Heart right ventricle (tissue), 16 donors: ENCODE measurements at regions not wholly inside any gene's neighbourhood (a gene's known extent, or its start where the extent isn't known, plus 50 kb on each side); places are given as distances from the start of the nearest gene placed in this dataset.

ENCODE experiments used
- ATAC-seq, 8 donors: fragments of 200-7000 bp; cut with Tn5 transposase; one replicate each; pipeline ENCODE4 v1.9.1; 2020; ENCODE audit warnings: mild to moderate bottlenecking in 8 of 8, moderate library complexity in 8 of 8, moderate number of reproducible peaks in 1 of 8
- DNase-seq, 2 donors: peaks; one replicate each; pipeline ENCODE4 v3.0.0-alpha.2; 2020
- H3K27ac ChIP-seq, 10 donors: fragments of 200-600 bp; sonication (generic) in 2 of 10; one replicate each; pipeline versions ENCODE4 v1.5.0 to v1.8.0; 2020 to 2022; ENCODE audit warnings: mild to moderate bottlenecking in 3 of 10
- H3K27me3 ChIP-seq, 7 donors: fragments of 200-600 bp; one replicate each; pipeline ENCODE4 v1.8.0; 2021 to 2022; ENCODE audit warnings: mild to moderate bottlenecking in 2 of 7
- H3K36me3 ChIP-seq, 9 donors: fragments of 200-600 bp; sonication (generic) in 1 of 9; one replicate each; pipeline versions ENCODE4 v1.5.0 to v1.8.0; 2020 to 2022; ENCODE audit warnings: mild to moderate bottlenecking in 2 of 9
- H3K4me1 ChIP-seq, 9 donors: fragments of 200-600 bp; sonication (generic) in 1 of 9; one replicate each; pipeline versions ENCODE4 v1.5.0 to v1.8.0; 2020 to 2022; ENCODE audit warnings: mild to moderate bottlenecking in 4 of 9
- H3K4me3 ChIP-seq, 10 donors: fragments of 200-600 bp; sonication (generic) in 2 of 10; one replicate each; pipeline versions ENCODE4 v1.5.0 to v1.8.0; 2020 to 2022; ENCODE audit warnings: mild to moderate bottlenecking in 7 of 10, moderate library complexity in 2 of 10
- H3K9me3 ChIP-seq, 11 donors: fragments of 200-600 bp in 10 of 11; sonication (generic) in 2 of 11; one replicate each; pipeline versions ENCODE4 v1.5.0 to v1.8.0; 2013 to 2022; ENCODE audit warnings: mild to moderate bottlenecking in 2 of 11, control low read depth in 1 of 11, moderate library complexity in 1 of 11
- WGBS, 2 donors: extraction: QIAGEN DNeasy Blood & Tissue Kit; methylation state at CpG; one replicate each; pipeline ENCODE4 v1.1.7; 2013; ENCODE audit warnings: inconsistent platforms in 1 of 2; 5-methylcytosine and 5-hydroxymethylcytosine counted together
- intact Hi-C, 10 donors: fragments of 100-400 bp; cut with DNase I; formaldehyde crosslinking; loops; one replicate each; pipeline versions ENCODE4 v1.11.1 to v1.14.2; 2022
- TF ChIP-seq, protein P1 (sequence below), 9 donors: fragments of 200-600 bp; sonication (generic) in 2 of 9; IDR thresholded peaks; one replicate each; pipeline versions ENCODE4 v1.5.0 to v1.8.0; 2021 to 2022; ENCODE audit warnings: antibody characterized with exemption in 9 of 9, mild to moderate bottlenecking in 5 of 9, moderate library complexity in 1 of 9
- donor health status: Arrhythmogenic right ventricular cardiomyopathy.
- donor health status: ischemic (EF 13 %, LVEDD 7.1; RV severe dilation, severe dysfunction).
- donor health status: healthy with polysubstance abuse.
- donor health status: DM: no; HTN: yes; CAD: no.
- donor health status: DM: no; HTN: no; CAD: no.
- donor health status: ischemic (EF 25% LVEDD 6.9; RV normal size, moderate dysfunction).
- donor health status: ischemic (EF 25% LVEDD 5.7; RV mildly dilated, moderate dysfunction).
- donor health status: healthy.
- donor health status: DM: yes; HTN: yes; CAD: no.
- donor health status: Ischemic cardiomyopathy.
- donor health status: ischemic (EF 35%, LVEDD 5.7; RV mildly dilated, moderate dysfunction).
- donor health status: nonischemic (EF 11% LVEDD 7.7; RV severe dilation, severe dysfunction).
- donor health status: DM: yes; HTN: yes; CAD: no.
- donor health status: PGD.
- donor health status: ischemic (EF 29% LVEDD 5.4; RV normal size, mild dysfunction).
- donor health status: nonischemic (EF 23%, LVEDD 6.1; RV moderate dilation, normal function).

- no peak for ATAC-seq
- WGBS, 2 donors, result 84 to 85% methylated on average over 1 of the region's 1 CpG
- Histone ChIP-seq H3K36me3 (no peaks in the 10 kb centered on the region), H3K27ac (no peak overlapping the region), H3K4me1 (peaks cover 0 to 5% (median 0%) of the 10 kb centered on the region in 9 donors), H3K4me3 (no peak overlapping the region), H3K9me3 (peaks cover 0 to 6% (median 0%) of the 10 kb centered on the region in 11 donors), H3K27me3 (no peaks in the 10 kb centered on the region)
- intact Hi-C loops, result no loop called here
- TF ChIP-seq, protein P1, sequence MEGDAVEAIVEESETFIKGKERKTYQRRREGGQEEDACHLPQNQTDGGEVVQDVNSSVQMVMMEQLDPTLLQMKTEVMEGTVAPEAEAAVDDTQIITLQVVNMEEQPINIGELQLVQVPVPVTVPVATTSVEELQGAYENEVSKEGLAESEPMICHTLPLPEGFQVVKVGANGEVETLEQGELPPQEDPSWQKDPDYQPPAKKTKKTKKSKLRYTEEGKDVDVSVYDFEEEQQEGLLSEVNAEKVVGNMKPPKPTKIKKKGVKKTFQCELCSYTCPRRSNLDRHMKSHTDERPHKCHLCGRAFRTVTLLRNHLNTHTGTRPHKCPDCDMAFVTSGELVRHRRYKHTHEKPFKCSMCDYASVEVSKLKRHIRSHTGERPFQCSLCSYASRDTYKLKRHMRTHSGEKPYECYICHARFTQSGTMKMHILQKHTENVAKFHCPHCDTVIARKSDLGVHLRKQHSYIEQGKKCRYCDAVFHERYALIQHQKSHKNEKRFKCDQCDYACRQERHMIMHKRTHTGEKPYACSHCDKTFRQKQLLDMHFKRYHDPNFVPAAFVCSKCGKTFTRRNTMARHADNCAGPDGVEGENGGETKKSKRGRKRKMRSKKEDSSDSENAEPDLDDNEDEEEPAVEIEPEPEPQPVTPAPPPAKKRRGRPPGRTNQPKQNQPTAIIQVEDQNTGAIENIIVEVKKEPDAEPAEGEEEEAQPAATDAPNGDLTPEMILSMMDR (IDR thresholded peaks at IDR 0.05), result no peak
- no peak for DNase-seq
These were observed 228.7 kb downstream of the TLE1 start for GRCh38 chr9:81460693-81461092.

- ATAC-seq, result no peak
- TF ChIP-seq, protein P1 (IDR thresholded peaks at IDR 0.05), result no peak
- Histone ChIP-seq H3K4me1 (no peaks in the 10 kb centered on the region), H3K4me3 (no peak overlapping the region), H3K36me3 (no peaks in the 10 kb centered on the region), H3K27ac (no peak overlapping the region), H3K27me3 (no peaks in the 10 kb centered on the region), H3K9me3 (peaks cover 0 to 6% (median 0%) of the 10 kb centered on the region in 11 donors)
- no peak for DNase-seq
- intact Hi-C loops, result loop anchor here in 1 of 10 donors (10.0 kb wide), 1 partner anchor 845 kb away; no protein-coding TSS in a partner anchor
These were observed 229.8 kb downstream of the TLE1 start for GRCh38 chr9:81459591-81459990.

DNA sequence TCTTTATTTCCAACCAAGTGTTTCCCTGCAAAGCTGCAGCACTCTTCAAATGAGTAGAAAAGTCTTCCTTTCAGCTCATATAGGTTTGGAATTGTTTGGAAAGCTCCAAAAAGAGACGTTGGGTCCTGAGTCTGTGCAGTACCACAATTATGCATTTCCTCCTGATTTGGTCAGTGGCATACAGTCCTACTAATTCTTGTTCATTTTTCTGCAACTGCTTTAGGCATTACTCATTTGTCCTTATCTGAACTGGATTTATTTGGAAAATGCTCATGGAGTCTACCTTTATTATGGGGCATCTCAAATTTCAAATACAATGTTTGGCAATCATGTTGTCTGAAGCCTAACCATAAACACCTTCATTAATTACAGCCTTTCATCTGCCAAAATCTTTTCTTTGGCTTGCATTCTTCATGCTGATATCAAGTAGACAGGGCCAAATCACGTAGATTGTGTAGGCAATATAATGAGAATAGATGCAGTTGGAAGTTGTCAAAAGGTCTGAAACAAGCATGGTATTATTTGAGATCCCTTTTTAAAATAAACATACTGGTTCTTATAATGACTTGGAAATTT is 232.8 kb downstream of the TLE1 start:
- Histone ChIP-seq H3K27me3 (no peaks in the 10 kb centered on the region), H3K36me3 (no peaks in the 10 kb centered on the region), H3K9me3 (peaks cover 0 to 6% (median 0%) of the 10 kb centered on the region in 11 donors), H3K27ac (no peak overlapping the region), H3K4me3 (no peak overlapping the region), H3K4me1 (no peaks in the 10 kb centered on the region)
- intact Hi-C loops, result loop anchor here in 1 of 10 donors (10.0 kb wide), 1 partner anchor 848 kb away; no protein-coding TSS in a partner anchor
- ATAC-seq (no peak), DNase-seq (no peak)
- 69 to 75% methylated on average over 2 of the region's 2 CpGs for WGBS, 2 donors
- TF ChIP-seq, protein P1 (IDR thresholded peaks at IDR 0.05), result no peak

GRCh38 chr9:81455462-81456219 is 233.7 kb downstream of the TLE1 start:
- H3K27ac ChIP-seq, result no peak overlapping the region
- TF ChIP-seq, protein P1 (IDR thresholded peaks at IDR 0.05), result no peak
- no peak for DNase-seq
- 78 to 91% methylated on average over 4 of the region's 4 CpGs for WGBS, 2 donors
- intact Hi-C loops, result loop anchor here in 1 of 10 donors (10.0 kb wide), 1 partner anchor 849 kb away; no protein-coding TSS in a partner anchor
- H3K9me3 ChIP-seq, result peaks cover 0 to 6% (median 0%) of the 10 kb centered on the region in 11 donors
- H3K4me3 ChIP-seq, result no peak overlapping the region
- H3K36me3 ChIP-seq, result no peaks in the 10 kb centered on the region
- no peaks in the 10 kb centered on the region for H3K27me3 ChIP-seq
- H3K4me1 ChIP-seq, result no peaks in the 10 kb centered on the region
- ATAC-seq, result no peak
